Neural progenitor cell (in vitro differentiated cells): ENCODE measurements at regions not wholly inside any gene's neighbourhood (a gene's known extent, or its start where the extent isn't known, plus 50 kb on each side); places are given as distances from the start of the nearest gene placed in this dataset.

Experiments used
- DNase-seq: peaks from one replicate; pipeline ENCODE4 v3.0.0-alpha.2; 2016; ENCODE audit warnings: low spot score
- H2AFZ ChIP-seq: fragments of 200-600 bp; sonication (generic); replicated peaks from 2 replicates; pipeline ENCODE4 v1.6.1; 2016; ENCODE audit warnings: antibody characterized with exemption
- H3F3A ChIP-seq: fragments of 200-600 bp; sonication (generic); 2 replicates; pipeline ENCODE4 v1.6.1; 2016; ENCODE audit warnings: antibody characterized with exemption, low read depth
- H3K27ac ChIP-seq: fragments of 200-600 bp; sonication (generic); 2 replicates; pipeline ENCODE4 v1.5.1; 2016; ENCODE audit warnings: mild to moderate bottlenecking
- H3K27me3 ChIP-seq: fragments of 200-600 bp; sonication (generic); 2 replicates; pipeline ENCODE4 v1.6.1; 2016; ENCODE audit warnings: mild to moderate bottlenecking, moderate library complexity
- H3K36me3 ChIP-seq: fragments of 200-600 bp; sonication (generic); 2 replicates; pipeline ENCODE4 v1.5.1; 2016
- H3K4me1 ChIP-seq: fragments of 200-600 bp; sonication (generic); 2 replicates; pipeline ENCODE4 v1.6.1; 2016; ENCODE audit warnings: mixed run types
- H3K4me2 ChIP-seq: fragments of 200-600 bp; sonication (generic); 2 replicates; pipeline ENCODE4 v1.6.1; 2016
- H3K4me3 ChIP-seq: fragments of 200-600 bp; sonication (generic); 2 replicates; pipeline ENCODE4 v1.5.1; 2016
- H3K79me2 ChIP-seq: fragments of 200-600 bp; sonication (generic); 2 replicates; pipeline ENCODE4 v1.6.1; 2016; ENCODE audit warnings: low read depth
- H3K9ac ChIP-seq: fragments of 200-600 bp; sonication (generic); 2 replicates; pipeline ENCODE4 v1.6.1; 2016
- H3K9me3 ChIP-seq: fragments of 200-600 bp; sonication (generic); 2 replicates; pipeline ENCODE4 v1.5.1; 2016; ENCODE audit warnings: low read depth
- H4K20me1 ChIP-seq: fragments of 200-600 bp; sonication (generic); 2 replicates; pipeline ENCODE4 v1.6.1; 2016; ENCODE audit warnings: low read depth
- H3K27ac Mint-ChIP-seq: 3 replicates; pipeline ENCODE4 v1.8.0; 2021; ENCODE audit warnings: mixed read lengths
- H3K27me3 Mint-ChIP-seq: 2 replicates; pipeline ENCODE4 v1.8.0; 2022; ENCODE audit warnings: low read depth, mild to moderate bottlenecking, inconsistent platforms, moderate library complexity, mixed read lengths; ENCODE audit not compliant: insufficient read depth
- H3K36me3 Mint-ChIP-seq: 3 replicates; pipeline ENCODE4 v1.8.0; 2021; ENCODE audit warnings: mixed read lengths
- H3K4me1 Mint-ChIP-seq: 3 replicates; pipeline ENCODE4 v1.8.0; 2021; ENCODE audit warnings: mixed read lengths
- H3K4me3 Mint-ChIP-seq: 3 replicates; pipeline ENCODE4 v1.8.0; 2021; ENCODE audit warnings: mild to moderate bottlenecking, moderate library complexity, mixed read lengths
- H3K9me3 Mint-ChIP-seq: 3 replicates; pipeline ENCODE4 v1.8.0; 2020; ENCODE audit warnings: mixed read lengths
- EZH2 ChIP-seq: fragments of 200-600 bp; sonication (generic); IDR thresholded peaks from 2 replicates; pipeline ENCODE4 v1.6.1; 2017; ENCODE audit warnings: antibody characterized with exemption, mild to moderate bottlenecking, moderate library complexity
- EZH2phosphoT487 ChIP-seq: fragments of 200-600 bp; sonication (generic); IDR thresholded peaks from 2 replicates; pipeline ENCODE4 v1.6.1; 2017; ENCODE audit warnings: antibody characterized with exemption
- TF ChIP-seq, protein P1 (sequence below): fragments of 200-600 bp; sonication (generic); IDR thresholded peaks from 2 replicates; pipeline ENCODE4 v1.5.1; 2017; ENCODE audit warnings: antibody characterized with exemption, mild to moderate bottlenecking

DNA sequence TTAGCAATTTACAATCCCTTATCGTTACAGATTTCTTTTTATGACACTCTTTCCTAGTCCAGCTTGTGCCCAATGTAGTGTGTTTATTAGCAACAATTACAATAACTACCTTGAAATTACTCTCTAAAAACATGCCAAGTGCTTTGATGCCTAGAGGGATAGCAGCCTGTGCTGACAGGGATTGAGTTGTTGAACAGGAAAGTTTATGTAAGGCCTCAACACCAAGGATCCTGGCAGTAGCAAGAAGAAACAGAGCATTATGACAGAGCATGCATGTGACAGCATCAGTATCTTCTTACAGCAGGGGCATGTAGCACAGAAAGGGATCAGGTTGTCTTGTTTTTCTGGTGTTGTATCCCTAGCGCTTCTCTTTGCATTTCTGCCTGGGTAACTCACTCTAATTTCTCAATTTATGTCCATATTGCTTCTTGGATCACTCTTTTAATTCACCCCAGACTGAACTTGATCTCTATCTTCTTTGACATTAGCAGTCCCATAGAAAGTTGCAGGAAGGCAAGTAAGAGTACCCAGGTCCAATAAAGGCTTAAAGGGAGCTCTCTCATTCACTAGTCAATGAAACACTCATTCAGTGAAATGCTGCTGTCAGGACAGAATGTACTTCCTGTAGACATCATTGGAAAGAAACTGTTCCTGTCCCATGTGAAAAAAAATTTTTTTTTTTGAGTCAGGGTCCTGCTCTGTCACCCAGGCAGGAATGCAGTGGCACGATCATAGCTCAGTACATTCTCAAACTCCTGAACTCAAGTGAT is 220.0 kb upstream of the GRIP1 start:
- no peak overlapping the region for H2AFZ ChIP-seq
- no peaks in the 10 kb centered on the region for H3K9me3 ChIP-seq
- no peaks in the 10 kb centered on the region for H3K79me2 ChIP-seq
- no peaks in the 10 kb centered on the region for H3F3A ChIP-seq
- H3K36me3 Mint-ChIP-seq = no peaks in the 10 kb centered on the region
- H3K9ac ChIP-seq = no peak overlapping the region
- TF ChIP-seq EZH2 (no peak), EZH2phosphoT487 (no peak)
- TF ChIP-seq, protein P1, sequence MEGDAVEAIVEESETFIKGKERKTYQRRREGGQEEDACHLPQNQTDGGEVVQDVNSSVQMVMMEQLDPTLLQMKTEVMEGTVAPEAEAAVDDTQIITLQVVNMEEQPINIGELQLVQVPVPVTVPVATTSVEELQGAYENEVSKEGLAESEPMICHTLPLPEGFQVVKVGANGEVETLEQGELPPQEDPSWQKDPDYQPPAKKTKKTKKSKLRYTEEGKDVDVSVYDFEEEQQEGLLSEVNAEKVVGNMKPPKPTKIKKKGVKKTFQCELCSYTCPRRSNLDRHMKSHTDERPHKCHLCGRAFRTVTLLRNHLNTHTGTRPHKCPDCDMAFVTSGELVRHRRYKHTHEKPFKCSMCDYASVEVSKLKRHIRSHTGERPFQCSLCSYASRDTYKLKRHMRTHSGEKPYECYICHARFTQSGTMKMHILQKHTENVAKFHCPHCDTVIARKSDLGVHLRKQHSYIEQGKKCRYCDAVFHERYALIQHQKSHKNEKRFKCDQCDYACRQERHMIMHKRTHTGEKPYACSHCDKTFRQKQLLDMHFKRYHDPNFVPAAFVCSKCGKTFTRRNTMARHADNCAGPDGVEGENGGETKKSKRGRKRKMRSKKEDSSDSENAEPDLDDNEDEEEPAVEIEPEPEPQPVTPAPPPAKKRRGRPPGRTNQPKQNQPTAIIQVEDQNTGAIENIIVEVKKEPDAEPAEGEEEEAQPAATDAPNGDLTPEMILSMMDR = no peak
- peaks cover under 1% of the 10 kb centered on the region for H3K9me3 Mint-ChIP-seq
- H4K20me1 ChIP-seq = peaks cover 14% of the 10 kb centered on the region
- H3K4me2 ChIP-seq = no peak overlapping the region
- H3K4me1 Mint-ChIP-seq = peaks cover 29% of the 10 kb centered on the region
- H3K36me3 ChIP-seq = no peaks in the 10 kb centered on the region
- H3K27ac ChIP-seq = no peak overlapping the region
- no peak overlapping the region for H3K4me3 ChIP-seq
- no peaks in the 10 kb centered on the region for H3K27me3 Mint-ChIP-seq
- DNase-seq = no peak
- H3K27me3 ChIP-seq = no peaks in the 10 kb centered on the region
- no peak overlapping the region for H3K4me3 Mint-ChIP-seq
- H3K27ac Mint-ChIP-seq = no peak overlapping the region
- H3K4me1 ChIP-seq = no peaks in the 10 kb centered on the region

DNA sequence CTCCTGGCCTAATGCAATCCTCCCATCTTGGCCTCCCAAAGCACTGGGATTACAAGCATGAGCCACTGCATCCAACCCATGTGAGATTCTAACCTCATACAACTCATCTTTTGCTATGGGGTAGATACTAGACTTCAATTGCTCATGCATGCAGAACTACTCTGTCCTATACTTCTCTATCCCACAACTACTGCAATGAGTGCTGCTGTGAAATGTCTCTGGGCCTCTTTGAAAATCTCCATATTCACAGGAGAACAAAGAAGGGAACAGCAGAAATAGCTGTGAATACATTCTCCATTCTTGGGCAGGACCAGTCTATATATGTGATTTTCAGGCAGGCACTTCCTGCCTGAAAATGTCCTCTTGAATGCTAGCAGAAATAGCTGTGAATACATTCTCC is 220.7 kb upstream of the GRIP1 start:
- H3K27ac ChIP-seq = no peak overlapping the region
- H3F3A ChIP-seq = no peaks in the 10 kb centered on the region
- no peaks in the 10 kb centered on the region for H3K36me3 ChIP-seq
- H3K79me2 ChIP-seq = no peaks in the 10 kb centered on the region
- H3K27me3 Mint-ChIP-seq = no peaks in the 10 kb centered on the region
- no peak overlapping the region for H2AFZ ChIP-seq
- H3K9ac ChIP-seq = no peak overlapping the region
- H3K4me3 ChIP-seq = no peak overlapping the region
- peaks cover 14% of the 10 kb centered on the region for H4K20me1 ChIP-seq
- H3K36me3 Mint-ChIP-seq = no peaks in the 10 kb centered on the region
- no peaks in the 10 kb centered on the region for H3K27me3 ChIP-seq
- peaks cover 33% of the 10 kb centered on the region for H3K4me1 Mint-ChIP-seq
- TF ChIP-seq EZH2 (no peak), EZH2phosphoT487 (no peak)
- TF ChIP-seq, protein P1 = no peak
- no peak overlapping the region for H3K4me2 ChIP-seq
- H3K4me3 Mint-ChIP-seq = no peak overlapping the region
- no peak overlapping the region for H3K27ac Mint-ChIP-seq
- DNase-seq = no peak
- H3K4me1 ChIP-seq = no peaks in the 10 kb centered on the region
- no peaks in the 10 kb centered on the region for H3K9me3 ChIP-seq
- H3K9me3 Mint-ChIP-seq = no peaks in the 10 kb centered on the region

DNA sequence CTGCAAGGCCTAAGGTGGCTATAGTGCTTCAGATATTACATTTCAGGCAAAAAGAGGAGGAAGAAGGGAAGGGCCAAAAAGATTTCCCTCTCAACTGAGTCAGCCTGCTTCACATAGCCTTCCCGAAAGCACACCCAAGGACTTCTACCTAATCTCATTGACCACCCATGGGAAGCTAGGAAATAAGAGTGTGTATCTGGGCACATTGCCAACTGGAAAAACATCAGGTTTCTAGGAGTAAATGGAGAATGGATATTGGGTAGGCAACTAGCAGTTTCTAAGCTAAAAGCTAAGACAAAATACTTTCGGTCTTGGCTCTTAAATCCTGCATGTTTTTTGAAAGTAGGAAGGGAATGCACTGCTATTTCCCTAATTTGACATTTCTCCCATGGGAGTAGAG is 221.7 kb upstream of the GRIP1 start:
- no peaks in the 10 kb centered on the region for H3K79me2 ChIP-seq
- Mint-ChIP-seq H3K9me3 (no peaks in the 10 kb centered on the region), H3K4me1 (peaks cover 33% of the 10 kb centered on the region), H3K27me3 (no peaks in the 10 kb centered on the region), H3K27ac (no peak overlapping the region), H3K4me3 (no peak overlapping the region), H3K36me3 (no peaks in the 10 kb centered on the region)
- no peak overlapping the region for H3K4me2 ChIP-seq
- no peaks in the 10 kb centered on the region for H3K36me3 ChIP-seq
- H3K4me1 ChIP-seq = no peaks in the 10 kb centered on the region
- no peaks in the 10 kb centered on the region for H3F3A ChIP-seq
- no peak overlapping the region for H2AFZ ChIP-seq
- H3K9me3 ChIP-seq = no peaks in the 10 kb centered on the region
- no peak overlapping the region for H3K27ac ChIP-seq
- TF ChIP-seq, protein P1 = no peak
- TF ChIP-seq EZH2phosphoT487 (no peak), EZH2 (no peak)
- DNase-seq = no peak
- peaks cover 14% of the 10 kb centered on the region for H4K20me1 ChIP-seq
- H3K27me3 ChIP-seq = no peaks in the 10 kb centered on the region
- H3K4me3 ChIP-seq = no peak overlapping the region
- no peak overlapping the region for H3K9ac ChIP-seq
